ENCODE measurements at regions not wholly inside any gene's neighbourhood (a gene's known extent, or its start where the extent isn't known, plus 50 kb on each side); places are given as distances from the start of the nearest gene placed in this dataset.

- FAIRE-seq = no peak
Observed at GRCh38 chr16:79768276-79768970, 167.9 kb upstream of the MAF start.

GRCh38 chr16:79767421-79768275 is 167.1 kb upstream of the MAF start:
- no peak for FAIRE-seq

DNA sequence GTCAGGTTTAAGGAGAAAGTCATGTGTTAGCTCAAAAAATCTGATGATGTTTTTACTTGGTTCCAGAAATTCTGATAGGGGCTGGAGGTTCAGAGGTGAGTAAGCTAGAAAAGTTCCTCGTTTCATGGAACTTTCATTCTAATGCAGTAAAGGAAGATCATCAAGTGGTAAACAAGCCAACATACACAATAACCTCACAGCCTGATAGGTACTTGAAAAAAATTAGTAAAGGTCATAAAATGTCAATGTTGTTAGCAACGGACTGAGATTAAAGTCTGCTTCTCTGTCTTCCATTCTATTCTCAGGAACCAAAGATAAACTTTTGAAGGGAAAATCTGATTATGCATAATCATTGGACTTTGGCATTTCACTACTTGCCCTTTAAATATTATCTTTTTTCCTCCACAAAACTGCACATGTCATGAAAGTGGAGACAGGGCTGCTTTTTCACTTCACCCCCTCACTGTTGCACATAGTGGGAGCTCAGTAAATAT is 165.4 kb upstream of the MAF start:
- no peak for FAIRE-seq

DNA sequence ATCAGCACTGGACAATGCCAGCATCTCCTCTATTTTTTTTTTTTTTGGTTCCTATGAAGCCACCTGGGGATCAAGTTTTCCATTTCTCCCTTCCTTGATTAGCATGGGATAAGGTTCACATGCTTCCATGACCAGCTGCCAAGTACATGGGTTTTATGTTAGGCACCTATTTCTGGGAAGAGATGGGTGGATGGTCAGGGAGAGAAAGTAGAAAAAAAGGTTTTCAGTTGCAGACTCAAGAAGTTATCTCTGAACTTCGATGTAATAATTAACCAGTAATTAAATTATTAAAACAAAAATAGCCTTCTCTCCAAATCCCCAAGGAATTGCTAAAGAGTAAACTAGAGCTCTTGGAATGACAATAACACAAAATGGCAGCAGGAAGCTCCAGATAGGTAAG is 164.9 kb upstream of the MAF start:
- FAIRE-seq = no peak

GRCh38 chr16:79764415-79765110 is 164.0 kb upstream of the MAF start:
- no peak for FAIRE-seq

GRCh38 chr16:79762217-79762616 is 161.7 kb upstream of the MAF start:
- no peak for FAIRE-seq

GRCh38 chr16:79758615-79759346 is 158.2 kb upstream of the MAF start:
- no peak for FAIRE-seq

DNA sequence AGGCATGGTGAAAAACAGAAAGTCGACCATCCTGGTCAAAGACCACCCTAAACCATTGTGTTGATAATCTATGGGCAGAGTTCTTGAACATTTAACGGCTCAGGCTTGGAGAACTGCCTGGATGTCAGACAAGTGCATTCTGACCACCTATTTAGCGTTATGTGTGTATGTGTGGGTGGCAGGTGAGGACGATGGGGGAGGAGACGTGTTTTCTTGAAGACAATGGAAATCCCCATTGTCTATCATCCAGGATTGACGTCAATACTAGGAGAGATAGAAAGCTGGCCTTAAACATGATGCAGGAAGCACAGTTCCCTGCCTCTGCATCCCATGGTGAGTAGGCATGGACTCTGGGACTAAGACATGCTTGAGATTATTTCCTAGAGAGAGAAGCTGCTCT is 157.4 kb upstream of the MAF start:
- no peak for FAIRE-seq

- FAIRE-seq = no peak
Observed at GRCh38 chr16:79757163-79757562, 156.6 kb upstream of the MAF start.

GRCh38 chr16:79756571-79756970 is 156.0 kb upstream of the MAF start:
- FAIRE-seq = no peak

DNA sequence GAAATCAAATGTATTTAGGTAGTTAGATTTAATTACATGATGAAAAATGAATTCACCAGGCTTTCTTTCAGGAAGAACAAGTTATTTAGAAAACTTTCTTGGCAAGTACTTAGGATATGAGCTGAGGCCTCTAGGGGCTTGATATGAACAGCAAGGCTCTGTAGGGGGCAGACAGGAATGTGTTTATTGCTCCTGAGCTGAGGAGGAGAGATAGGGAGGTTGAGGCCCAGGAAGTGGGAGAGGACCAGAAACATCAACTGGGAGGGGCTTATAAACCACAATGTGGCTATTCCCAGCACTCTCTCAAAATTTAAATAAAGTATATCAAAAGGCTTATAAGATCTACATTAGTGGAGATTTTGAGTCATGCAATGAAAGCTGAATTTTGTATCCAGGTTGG is 154.0 kb upstream of the MAF start:
- no peak for FAIRE-seq

DNA sequence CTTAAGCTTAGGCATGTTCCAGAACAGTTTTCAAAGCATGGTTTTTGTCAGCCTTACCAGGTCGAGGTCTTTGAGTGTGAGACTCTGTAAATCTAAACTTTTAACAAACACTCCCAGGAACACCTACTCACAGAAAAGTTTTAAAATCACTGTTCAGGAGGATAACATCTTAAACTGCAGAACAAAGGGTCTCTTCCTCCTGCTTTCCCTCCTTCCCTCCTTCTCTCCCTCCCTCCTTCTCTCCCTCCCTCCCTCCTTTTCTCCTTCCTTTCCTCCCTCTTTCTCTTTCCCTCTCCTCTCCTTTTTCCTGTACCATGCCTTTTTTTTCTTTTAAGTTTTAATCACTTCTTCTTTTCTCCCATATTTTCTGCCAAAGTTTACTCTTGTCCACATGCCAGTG is 153.5 kb upstream of the MAF start:
- FAIRE-seq = no peak

- FAIRE-seq = no peak
Observed at GRCh38 chr16:79753286-79753685, 152.7 kb upstream of the MAF start.

DNA sequence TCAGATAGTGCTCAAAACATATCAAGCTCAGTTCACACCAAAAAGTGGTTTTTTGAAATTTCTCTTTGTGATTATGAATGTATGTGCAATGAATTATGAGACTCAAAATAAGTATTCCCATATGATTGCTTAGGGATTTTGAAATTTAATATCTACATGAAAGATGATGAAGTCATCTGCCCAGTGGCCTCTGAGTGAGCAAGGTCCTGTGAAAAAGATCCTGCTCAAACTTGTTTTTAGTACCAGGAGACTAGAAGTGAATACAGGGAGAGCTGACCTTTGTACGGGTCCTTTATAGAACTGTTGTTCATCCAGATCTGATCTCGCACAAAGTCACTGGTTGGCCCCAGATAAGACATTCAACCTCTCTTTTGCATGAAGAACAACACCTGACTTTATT is 151.9 kb upstream of the MAF start:
- FAIRE-seq = no peak

- FAIRE-seq = no peak
Observed at GRCh38 chr16:79751471-79752184, 151.1 kb upstream of the MAF start.

DNA sequence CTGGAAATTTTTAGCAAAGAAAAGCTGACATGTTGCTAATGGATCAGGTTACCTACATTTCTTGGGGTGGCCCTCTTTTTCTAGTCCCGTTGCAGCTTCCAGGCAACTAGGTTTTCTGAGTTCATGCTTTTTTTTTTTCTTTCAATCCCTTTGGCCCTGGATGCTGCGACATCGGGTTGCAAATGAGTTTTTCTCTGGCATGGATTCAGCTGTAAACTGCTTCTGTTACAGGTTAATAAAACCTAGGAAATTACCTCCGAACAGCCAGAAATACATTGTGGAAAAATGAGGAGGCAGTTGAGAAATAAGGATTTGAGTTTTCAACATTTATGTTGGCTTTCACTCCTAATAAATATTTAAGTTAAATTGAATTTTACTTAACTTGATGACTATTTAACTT is 149.8 kb upstream of the MAF start:
- no peak for FAIRE-seq

DNA sequence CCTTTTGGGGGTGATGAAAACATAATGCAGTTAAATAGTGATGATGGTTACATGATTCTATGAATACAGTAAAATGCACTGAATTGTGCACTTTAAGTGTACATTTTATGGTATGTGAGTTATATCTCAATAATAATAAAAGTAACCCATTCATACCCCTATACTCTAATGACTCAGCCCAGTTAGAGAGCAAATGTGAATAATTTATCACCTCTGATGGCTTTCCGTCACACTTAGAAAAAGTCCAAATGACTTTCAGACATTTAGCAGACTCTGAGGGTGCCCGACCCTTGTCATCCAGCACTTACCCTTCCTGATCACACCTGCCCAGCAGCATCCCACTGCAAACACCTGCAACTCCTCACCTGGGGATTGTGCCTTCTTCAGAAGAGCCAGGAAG is 148.1 kb upstream of the MAF start:
- no peak for FAIRE-seq

- no peak for FAIRE-seq
Observed at GRCh38 chr16:79747688-79748087, 147.2 kb upstream of the MAF start.

DNA sequence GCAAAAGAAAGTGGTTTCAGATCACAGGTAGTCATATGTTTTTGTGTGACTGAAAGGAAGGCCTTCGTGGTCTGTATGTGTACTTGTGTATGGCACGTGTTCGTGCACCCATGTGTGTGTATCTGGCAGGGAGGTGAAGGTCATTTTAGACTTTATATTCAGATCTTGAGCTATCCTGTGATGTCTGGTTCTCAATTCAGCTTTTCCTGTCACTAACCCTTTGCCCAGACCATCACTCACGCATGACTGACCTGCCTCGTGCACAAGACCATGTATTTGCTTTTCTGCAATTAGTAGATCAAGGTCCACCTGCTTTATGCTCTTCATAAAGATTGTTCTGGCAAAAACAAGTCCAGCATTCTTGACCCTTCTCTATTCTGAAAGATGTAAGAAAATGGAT is 139.7 kb upstream of the MAF start:
- no peak for FAIRE-seq

DNA sequence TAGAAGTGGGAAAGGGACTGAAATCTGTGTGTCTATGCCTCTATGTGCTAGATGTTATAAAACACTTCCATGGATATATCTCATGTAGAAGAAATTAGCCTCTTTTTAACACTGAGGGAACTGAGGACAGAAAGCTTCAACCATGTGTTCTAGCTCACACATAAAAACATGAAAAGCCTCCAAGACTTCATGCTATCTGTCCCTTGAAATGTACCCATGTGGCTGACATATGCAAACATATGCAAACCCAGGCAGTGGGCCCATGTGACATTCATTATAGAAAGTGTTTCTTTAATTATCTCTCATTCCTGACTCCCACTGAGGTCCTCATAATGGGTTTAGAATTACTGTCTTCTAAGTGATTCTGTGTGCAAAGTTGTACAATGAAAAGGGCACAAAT is 134.7 kb upstream of the MAF start:
- no peak for FAIRE-seq

- no peak for FAIRE-seq
Observed at GRCh38 chr16:79734721-79735120, 134.2 kb upstream of the MAF start.

GRCh38 chr16:79728923-79729240 is 128.3 kb upstream of the MAF start:
- no peak for FAIRE-seq
